ENCODE measurements at regions not wholly inside any gene's neighbourhood (a gene's known extent, or its start where the extent isn't known, plus 50 kb on each side); places are given as distances from the start of the nearest gene placed in this dataset.
"Not testable (repeated sequence)": the region's sequence is repeated elsewhere in the genome, so short reads cannot be mapped to it uniquely, and the experiment has no call there.

DNA sequence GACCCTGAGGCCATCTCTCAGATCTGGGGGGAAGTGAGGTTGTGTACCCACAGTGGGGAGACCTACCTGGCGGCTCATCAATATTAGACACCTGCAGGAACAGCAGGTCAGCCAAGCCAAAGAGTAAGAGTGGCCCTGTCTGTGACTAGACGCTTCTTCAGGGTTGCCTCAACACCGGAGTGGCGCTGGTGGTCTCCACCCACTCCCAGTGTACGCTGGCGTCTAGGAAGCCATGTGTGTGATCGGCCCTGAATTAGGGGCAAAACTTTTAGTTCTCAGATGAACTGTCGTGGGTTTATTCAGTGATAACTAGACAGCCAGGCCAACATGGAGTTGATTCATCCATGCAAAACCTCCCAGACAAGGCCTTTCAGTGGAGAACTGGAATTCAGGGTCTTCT is 229.3 kb upstream of the PLGLB2 start:
- H3K27ac ChIP-seq (ENCODE audit: low read length); DNase-seq (ENCODE audit: low read depth, low spot score); H3K36me3 ChIP-seq (ENCODE audit: control insufficient read depth, insufficient read depth, low read length); H3K4me3 ChIP-seq (ENCODE audit: low read length); H3K4me1 ChIP-seq (ENCODE audit: control insufficient read depth, insufficient read depth, low read length); H3K9me3 ChIP-seq (ENCODE audit: control insufficient read depth, insufficient read depth, low read length); H3K27me3 ChIP-seq (ENCODE audit: control insufficient read depth, insufficient read depth, low read length): not testable (repeated sequence)
- WGBS (ENCODE audit: insufficient coverage, insufficient read length): no CpG with 5 or more reads among the region's 8 CpGs

DNA sequence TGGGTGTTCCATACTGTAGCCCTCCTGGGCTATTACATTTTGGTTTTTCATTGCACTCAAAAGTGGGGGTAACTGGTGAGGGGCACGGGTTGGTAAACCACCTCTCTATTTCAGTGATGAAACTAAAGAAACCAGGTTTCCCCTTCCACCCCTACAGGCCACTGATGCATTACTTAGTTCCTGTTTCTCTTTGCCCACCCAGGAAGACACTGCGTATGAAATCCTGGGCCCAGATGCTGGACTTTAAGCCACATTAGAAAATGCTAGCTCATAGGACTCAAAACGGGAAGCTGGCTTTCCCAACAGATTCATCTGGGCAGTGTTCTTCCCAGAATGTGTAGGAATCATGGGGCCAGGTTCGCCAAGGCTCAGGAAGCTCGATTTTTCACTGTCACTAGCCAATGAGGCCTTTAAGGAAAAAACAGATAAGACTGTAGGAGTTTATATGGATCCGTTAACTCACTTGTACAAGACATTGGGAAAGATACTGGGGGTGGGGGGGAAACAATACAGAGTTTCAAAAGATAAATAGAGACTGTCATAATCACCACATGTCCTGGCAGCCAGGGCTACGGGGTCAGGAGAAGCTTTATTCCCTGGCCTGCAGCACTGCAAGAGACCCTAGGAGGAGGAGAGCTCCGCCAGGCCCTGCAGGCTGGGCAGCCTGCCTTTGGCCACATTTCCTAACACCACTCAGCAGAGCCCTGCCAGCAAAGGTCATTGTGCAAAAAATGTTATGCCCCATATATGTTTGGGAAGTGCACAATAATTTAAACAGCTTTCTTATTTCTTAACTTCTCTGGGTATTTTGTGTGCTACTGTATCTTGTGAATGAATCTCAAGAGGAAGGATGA is 228.5 kb upstream of the PLGLB2 start:
- not testable (repeated sequence) for H3K36me3 ChIP-seq (ENCODE audit: control insufficient read depth, insufficient read depth, low read length); H3K27ac ChIP-seq (ENCODE audit: low read length); H3K4me3 ChIP-seq (ENCODE audit: low read length); H3K27me3 ChIP-seq (ENCODE audit: control insufficient read depth, insufficient read depth, low read length); H3K9me3 ChIP-seq (ENCODE audit: control insufficient read depth, insufficient read depth, low read length); DNase-seq (ENCODE audit: low read depth, low spot score); H3K4me1 ChIP-seq (ENCODE audit: control insufficient read depth, insufficient read depth, low read length)
- WGBS (ENCODE audit: insufficient coverage, insufficient read length): no CpG with 5 or more reads among the region's 8 CpGs

DNA sequence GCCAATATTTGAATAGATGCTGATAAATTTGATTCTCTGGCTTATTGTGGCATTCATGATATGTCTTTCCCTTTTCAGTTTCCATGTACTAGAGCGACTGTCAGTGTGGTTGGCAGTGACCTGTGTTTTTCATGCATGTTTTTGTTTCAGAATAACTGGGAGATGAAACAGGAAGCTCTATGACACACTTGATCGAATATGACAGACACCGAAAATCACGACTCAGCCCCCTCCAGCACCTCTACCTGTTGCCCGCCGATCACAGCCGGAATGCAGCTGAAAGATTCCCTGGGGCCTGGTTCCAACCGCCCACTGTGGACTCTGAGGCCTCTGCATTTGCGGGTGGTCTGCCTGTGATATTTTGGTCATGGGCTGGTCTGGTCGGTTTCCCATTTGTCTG is 226.8 kb upstream of the PLGLB2 start:
- H3K4me1 ChIP-seq (ENCODE audit: control insufficient read depth, insufficient read depth, low read length); DNase-seq (ENCODE audit: low read depth, low spot score); H3K36me3 ChIP-seq (ENCODE audit: control insufficient read depth, insufficient read depth, low read length); H3K9me3 ChIP-seq (ENCODE audit: control insufficient read depth, insufficient read depth, low read length); H3K27ac ChIP-seq (ENCODE audit: low read length); H3K27me3 ChIP-seq (ENCODE audit: control insufficient read depth, insufficient read depth, low read length); H3K4me3 ChIP-seq (ENCODE audit: low read length): not testable (repeated sequence)
- no CpG with 5 or more reads among the region's 10 CpGs for WGBS (ENCODE audit: insufficient coverage, insufficient read length)

DNA sequence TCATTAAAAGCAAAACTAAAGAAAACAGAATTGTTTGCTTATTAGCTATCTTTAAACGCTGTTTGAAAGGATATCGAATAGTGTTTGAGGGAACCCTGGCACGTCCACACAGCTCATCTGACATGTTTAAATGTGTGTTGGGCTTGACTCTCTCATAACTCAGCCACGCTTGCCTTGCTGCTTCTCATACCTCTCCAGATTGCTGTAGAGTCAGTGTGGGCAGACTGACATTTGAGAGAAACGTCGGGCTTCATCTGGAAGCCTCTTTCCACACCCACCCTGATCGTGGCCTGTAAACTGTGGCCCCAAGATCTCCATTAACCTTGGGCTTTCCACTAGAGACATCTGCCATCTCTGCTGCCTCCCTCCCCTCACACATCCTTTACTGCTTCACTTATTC is 226.4 kb upstream of the PLGLB2 start:
- not testable (repeated sequence) for H3K4me3 ChIP-seq (ENCODE audit: low read length); H3K9me3 ChIP-seq (ENCODE audit: control insufficient read depth, insufficient read depth, low read length); DNase-seq (ENCODE audit: low read depth, low spot score); H3K27ac ChIP-seq (ENCODE audit: low read length); H3K4me1 ChIP-seq (ENCODE audit: control insufficient read depth, insufficient read depth, low read length); H3K27me3 ChIP-seq (ENCODE audit: control insufficient read depth, insufficient read depth, low read length); H3K36me3 ChIP-seq (ENCODE audit: control insufficient read depth, insufficient read depth, low read length)
- no CpG with 5 or more reads among the region's 7 CpGs for WGBS (ENCODE audit: insufficient coverage, insufficient read length)

DNA sequence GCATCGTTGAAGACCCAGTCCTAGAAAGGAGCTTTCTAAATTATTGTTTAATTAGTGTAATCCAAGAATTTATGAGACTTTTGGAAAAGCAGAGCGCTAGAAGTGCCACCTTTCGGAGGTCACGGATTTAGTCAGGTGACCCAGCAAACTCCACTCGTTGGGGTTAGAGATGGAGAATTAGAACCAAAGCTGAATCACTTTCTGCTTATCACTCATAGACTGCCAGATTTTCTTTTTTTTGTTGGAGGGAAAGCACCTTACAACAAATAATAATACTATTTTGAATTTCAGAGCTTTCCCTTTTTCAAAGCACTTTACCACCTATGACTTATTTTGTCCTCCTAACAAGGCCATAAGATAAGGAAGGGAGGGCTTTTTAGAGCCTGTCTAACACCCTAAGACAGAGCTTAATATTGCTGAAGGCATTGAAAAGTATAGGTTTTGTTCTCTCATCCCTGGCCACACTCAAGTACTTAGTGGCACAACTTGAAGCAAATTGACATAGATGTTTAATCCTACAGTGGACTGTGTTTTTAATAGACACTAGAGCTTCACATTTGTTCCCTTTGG is 223.2 kb upstream of the PLGLB2 start:
- H3K9me3 ChIP-seq (ENCODE audit: control insufficient read depth, insufficient read depth, low read length); H3K27ac ChIP-seq (ENCODE audit: low read length); H3K4me1 ChIP-seq (ENCODE audit: control insufficient read depth, insufficient read depth, low read length); H3K27me3 ChIP-seq (ENCODE audit: control insufficient read depth, insufficient read depth, low read length); H3K36me3 ChIP-seq (ENCODE audit: control insufficient read depth, insufficient read depth, low read length); H3K4me3 ChIP-seq (ENCODE audit: low read length); DNase-seq (ENCODE audit: low read depth, low spot score): not testable (repeated sequence)
- WGBS (ENCODE audit: insufficient coverage, insufficient read length): no CpG with 5 or more reads among the region's 5 CpGs

DNA sequence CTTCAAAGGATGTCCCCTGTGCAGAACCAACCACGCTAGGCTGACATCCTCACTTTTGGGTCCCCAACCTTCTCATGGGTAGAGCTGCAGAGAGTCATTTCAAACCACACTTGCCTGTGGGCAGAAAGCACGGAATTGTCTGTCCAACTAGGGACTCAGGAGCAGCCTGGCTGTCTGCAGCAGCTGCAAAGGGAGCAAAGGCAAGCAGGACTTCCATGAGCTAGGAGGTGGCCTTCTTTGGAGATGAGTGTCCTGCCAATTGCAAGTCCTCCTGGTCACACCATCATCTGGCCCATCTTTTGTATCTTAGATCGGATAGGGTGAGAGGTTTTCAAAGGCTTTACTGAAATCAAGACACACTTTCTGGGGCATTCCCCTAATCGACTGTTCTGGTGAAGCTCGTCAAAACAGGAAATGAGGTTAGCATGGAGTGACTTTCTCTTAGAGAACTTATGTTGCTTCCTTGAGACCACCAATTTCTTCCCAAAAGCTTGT is 222.3 kb upstream of the PLGLB2 start:
- H3K36me3 ChIP-seq (ENCODE audit: control insufficient read depth, insufficient read depth, low read length); H3K9me3 ChIP-seq (ENCODE audit: control insufficient read depth, insufficient read depth, low read length); DNase-seq (ENCODE audit: low read depth, low spot score); H3K27ac ChIP-seq (ENCODE audit: low read length); H3K4me3 ChIP-seq (ENCODE audit: low read length); H3K4me1 ChIP-seq (ENCODE audit: control insufficient read depth, insufficient read depth, low read length); H3K27me3 ChIP-seq (ENCODE audit: control insufficient read depth, insufficient read depth, low read length): not testable (repeated sequence)
- WGBS (ENCODE audit: insufficient coverage, insufficient read length): no CpG with 5 or more reads among the region's 5 CpGs

DNA sequence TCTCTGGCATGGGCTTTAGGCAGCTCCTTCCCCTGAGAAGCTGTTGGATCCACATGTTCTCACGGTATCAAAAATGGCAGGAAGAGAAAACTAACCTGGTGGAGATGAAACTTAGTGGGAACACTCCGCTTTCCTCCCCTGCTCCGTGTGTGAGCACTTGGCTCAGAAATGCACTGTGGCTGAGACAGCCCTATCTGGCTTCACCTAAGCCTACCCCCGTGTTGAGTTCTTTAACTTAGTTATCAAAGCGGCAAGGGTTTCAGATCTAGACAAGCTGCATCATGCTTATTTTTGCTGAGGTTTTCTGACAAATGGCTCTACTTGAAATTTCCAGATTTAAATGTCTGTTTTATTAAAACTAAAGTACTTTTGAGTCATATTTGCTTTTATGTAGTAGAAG is 221.6 kb upstream of the PLGLB2 start:
- H3K4me1 ChIP-seq (ENCODE audit: control insufficient read depth, insufficient read depth, low read length); H3K27me3 ChIP-seq (ENCODE audit: control insufficient read depth, insufficient read depth, low read length); H3K4me3 ChIP-seq (ENCODE audit: low read length); DNase-seq (ENCODE audit: low read depth, low spot score); H3K9me3 ChIP-seq (ENCODE audit: control insufficient read depth, insufficient read depth, low read length); H3K27ac ChIP-seq (ENCODE audit: low read length); H3K36me3 ChIP-seq (ENCODE audit: control insufficient read depth, insufficient read depth, low read length): not testable (repeated sequence)
- WGBS (ENCODE audit: insufficient coverage, insufficient read length): no CpG with 5 or more reads among the region's 5 CpGs

DNA sequence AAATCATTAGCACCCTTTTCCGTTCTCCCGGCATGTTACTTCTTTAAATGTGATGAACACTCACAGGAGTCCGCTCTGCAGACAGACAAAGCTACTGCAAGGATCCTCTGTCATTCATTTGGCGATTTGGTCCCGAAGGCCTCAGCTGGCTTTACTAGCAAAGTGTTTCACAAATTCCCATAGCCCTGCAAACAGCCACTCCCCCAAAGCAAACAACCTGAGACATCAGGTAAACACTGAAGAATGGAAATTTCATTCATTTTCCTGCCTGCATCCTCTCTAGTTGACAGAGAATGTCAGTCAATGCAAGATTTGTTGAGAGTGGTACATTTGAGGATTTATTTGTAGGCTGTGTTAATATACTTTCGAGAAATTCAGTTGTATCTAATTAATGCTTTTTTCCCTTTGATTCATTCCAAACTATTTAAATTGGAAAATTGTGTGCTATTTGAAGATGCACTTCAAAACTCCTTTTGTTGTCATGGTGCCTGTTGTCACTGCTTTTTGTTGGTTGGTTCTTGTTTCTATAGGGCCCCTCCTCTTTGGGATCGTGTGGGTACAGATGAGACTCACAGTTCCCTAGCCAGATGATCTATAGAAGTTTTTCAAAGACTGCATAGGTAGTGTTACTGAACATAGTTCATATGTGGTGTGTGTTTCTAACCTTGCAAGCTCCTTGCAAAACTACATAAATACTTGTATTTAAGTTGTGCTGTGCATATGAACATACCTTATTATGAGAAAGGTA is 215.7 kb upstream of the PLGLB2 start:
- not testable (repeated sequence) for H3K9me3 ChIP-seq (ENCODE audit: control insufficient read depth, insufficient read depth, low read length); H3K36me3 ChIP-seq (ENCODE audit: control insufficient read depth, insufficient read depth, low read length); H3K27me3 ChIP-seq (ENCODE audit: control insufficient read depth, insufficient read depth, low read length); H3K27ac ChIP-seq (ENCODE audit: low read length); H3K4me1 ChIP-seq (ENCODE audit: control insufficient read depth, insufficient read depth, low read length); H3K4me3 ChIP-seq (ENCODE audit: low read length); DNase-seq (ENCODE audit: low read depth, low spot score)
- WGBS (ENCODE audit: insufficient coverage, insufficient read length): no CpG with 5 or more reads among the region's 7 CpGs

DNA sequence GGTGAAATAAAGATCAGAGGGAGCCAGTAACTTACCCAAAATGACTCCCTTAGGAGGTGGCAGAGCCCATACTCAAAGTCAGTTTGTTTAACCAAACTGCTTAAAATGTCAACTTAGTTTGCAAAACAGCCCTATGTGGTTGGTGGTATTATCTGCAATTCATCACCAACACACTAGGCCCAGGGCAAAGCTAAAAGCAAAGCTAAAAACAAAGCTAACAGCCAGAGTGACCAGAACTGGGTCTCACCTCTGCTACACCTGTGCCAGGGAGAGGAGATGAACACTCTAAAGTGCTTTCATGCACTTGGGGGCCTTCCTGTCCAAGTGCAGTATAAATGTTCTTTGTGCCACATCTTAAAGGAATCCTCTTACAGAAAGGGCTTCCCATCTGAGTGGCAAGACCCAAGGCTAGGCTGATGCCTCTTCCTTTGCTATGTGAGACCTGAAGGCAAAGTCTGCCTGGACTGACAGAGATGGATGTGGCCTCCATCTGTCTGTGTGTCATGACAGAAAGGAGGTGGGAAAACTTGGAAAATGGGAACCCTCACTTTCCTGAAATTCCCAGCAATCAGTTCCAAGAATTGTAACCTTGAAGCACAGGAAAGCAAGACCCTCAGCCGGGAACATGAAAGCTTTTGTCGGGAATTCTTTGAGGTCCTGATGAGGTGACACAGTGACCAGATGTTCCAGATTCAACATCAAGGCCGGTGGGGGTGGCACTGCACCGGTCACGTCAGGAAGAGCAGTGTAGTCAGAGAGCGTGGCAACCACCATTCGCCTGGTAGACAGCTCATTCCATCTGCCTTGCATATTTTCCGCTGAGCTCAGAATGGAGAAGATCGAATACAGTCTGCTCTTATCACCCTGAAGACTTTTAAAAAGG is 214.3 kb upstream of the PLGLB2 start:
- H3K36me3 ChIP-seq (ENCODE audit: control insufficient read depth, insufficient read depth, low read length); H3K4me1 ChIP-seq (ENCODE audit: control insufficient read depth, insufficient read depth, low read length); H3K27me3 ChIP-seq (ENCODE audit: control insufficient read depth, insufficient read depth, low read length); H3K9me3 ChIP-seq (ENCODE audit: control insufficient read depth, insufficient read depth, low read length); H3K4me3 ChIP-seq (ENCODE audit: low read length); H3K27ac ChIP-seq (ENCODE audit: low read length); DNase-seq (ENCODE audit: low read depth, low spot score): not testable (repeated sequence)
- WGBS (ENCODE audit: insufficient coverage, insufficient read length): no CpG with 5 or more reads among the region's 9 CpGs

DNA sequence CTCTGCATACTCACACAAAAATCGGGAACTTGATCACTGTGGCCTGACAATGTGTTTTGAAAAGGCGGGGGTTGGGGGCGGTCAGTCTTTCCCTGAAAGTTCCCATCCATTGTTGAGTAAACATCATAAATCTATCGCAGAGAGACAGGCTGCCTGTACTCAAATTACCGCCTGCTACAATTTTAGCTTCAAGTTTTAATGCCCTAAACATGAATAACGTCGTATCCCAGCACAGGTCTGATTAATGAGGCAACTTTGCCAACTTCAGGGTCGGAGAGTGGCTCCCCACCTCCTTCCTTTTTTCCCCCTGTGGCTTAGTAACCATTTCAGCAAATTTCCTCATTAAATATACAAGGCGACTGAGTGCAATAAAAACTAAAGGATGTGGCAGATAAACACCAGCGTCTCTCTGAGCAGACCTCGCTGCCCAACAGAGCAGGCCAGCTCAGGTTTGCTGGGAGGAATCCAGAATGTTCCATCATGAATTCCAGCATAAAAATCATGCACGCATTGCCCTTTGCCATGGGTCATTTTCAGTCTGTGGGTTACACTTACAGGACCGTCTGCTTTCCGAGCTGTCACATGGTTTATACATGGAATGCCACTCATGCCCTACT is 213.5 kb upstream of the PLGLB2 start:
- WGBS (ENCODE audit: insufficient coverage, insufficient read length): no CpG with 5 or more reads among the region's 14 CpGs
- not testable (repeated sequence) for H3K4me3 ChIP-seq (ENCODE audit: low read length); H3K4me1 ChIP-seq (ENCODE audit: control insufficient read depth, insufficient read depth, low read length); H3K9me3 ChIP-seq (ENCODE audit: control insufficient read depth, insufficient read depth, low read length); DNase-seq (ENCODE audit: low read depth, low spot score); H3K27ac ChIP-seq (ENCODE audit: low read length); H3K36me3 ChIP-seq (ENCODE audit: control insufficient read depth, insufficient read depth, low read length); H3K27me3 ChIP-seq (ENCODE audit: control insufficient read depth, insufficient read depth, low read length)

Measured in iPS DF 6.9 (cell line).